Kidney epithelial cell (primary cell): ENCODE measurements at regions not wholly inside any gene's neighbourhood (a gene's known extent, or its start where the extent isn't known, plus 50 kb on each side); places are given as distances from the start of the nearest gene placed in this dataset.

Source experiments
- DNase-seq: peaks from one replicate; pipeline ENCODE4 v3.0.0-alpha.2; 2010; ENCODE audit warnings: low read depth
- H3K27me3 ChIP-seq: 2 replicates; pipeline ENCODE4 v1.6.0; 2011; ENCODE audit warnings: low read length; ENCODE audit not compliant: control insufficient read depth, insufficient read depth
- H3K36me3 ChIP-seq: 2 replicates; pipeline ENCODE4 v1.5.1; 2011; ENCODE audit warnings: low read length; ENCODE audit not compliant: control insufficient read depth, insufficient read depth
- H3K4me3 ChIP-seq: 2 replicates; pipeline ENCODE4 v1.5.1; 2011; ENCODE audit warnings: low read depth, mild to moderate bottlenecking, control low read depth, low read length
- TF ChIP-seq, protein P1 (sequence below): IDR thresholded peaks from 2 replicates; pipeline ENCODE4 v1.5.1; 2011; ENCODE audit warnings: mild to moderate bottlenecking, moderate library complexity, low read length, control low read depth, inconsistent platforms; ENCODE audit not compliant: insufficient read depth, poor library complexity, severe bottlenecking

DNA sequence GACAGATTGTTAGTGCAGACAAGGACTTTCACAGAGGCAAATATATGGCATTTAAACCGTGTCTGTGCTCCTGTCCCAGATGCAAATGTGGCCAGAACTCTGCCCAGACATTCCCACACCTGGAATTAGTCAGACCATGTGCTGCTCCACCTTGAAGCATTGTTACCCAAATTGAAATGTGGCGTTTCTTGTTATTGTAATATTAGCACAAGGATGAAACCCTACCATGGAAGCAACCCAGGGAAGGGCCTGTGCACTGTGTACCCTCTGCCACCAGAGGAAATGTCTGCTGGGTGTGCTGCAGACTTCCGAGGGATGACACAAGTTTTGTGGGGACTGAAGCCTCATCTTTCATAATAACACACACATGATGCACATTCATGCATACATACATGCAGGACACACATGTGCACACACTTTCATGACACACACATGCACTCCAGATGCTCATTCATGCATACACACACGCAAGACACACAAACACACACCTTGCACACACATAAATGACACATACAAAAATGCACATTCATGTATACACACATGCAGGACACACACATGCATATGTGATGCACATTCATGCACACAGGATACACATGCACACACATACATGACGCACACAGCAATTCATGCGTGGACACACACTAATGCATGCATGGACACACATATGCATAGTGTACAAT, 133.2 kb upstream of the SNTG2 start:
- Histone ChIP-seq H3K4me3 (no peak overlapping the region), H3K36me3 (no peaks in the 10 kb centered on the region), H3K27me3 (no peaks in the 10 kb centered on the region)
- TF ChIP-seq, protein P1, sequence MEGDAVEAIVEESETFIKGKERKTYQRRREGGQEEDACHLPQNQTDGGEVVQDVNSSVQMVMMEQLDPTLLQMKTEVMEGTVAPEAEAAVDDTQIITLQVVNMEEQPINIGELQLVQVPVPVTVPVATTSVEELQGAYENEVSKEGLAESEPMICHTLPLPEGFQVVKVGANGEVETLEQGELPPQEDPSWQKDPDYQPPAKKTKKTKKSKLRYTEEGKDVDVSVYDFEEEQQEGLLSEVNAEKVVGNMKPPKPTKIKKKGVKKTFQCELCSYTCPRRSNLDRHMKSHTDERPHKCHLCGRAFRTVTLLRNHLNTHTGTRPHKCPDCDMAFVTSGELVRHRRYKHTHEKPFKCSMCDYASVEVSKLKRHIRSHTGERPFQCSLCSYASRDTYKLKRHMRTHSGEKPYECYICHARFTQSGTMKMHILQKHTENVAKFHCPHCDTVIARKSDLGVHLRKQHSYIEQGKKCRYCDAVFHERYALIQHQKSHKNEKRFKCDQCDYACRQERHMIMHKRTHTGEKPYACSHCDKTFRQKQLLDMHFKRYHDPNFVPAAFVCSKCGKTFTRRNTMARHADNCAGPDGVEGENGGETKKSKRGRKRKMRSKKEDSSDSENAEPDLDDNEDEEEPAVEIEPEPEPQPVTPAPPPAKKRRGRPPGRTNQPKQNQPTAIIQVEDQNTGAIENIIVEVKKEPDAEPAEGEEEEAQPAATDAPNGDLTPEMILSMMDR, result no peak
- DNase-seq, result no peak

DNA sequence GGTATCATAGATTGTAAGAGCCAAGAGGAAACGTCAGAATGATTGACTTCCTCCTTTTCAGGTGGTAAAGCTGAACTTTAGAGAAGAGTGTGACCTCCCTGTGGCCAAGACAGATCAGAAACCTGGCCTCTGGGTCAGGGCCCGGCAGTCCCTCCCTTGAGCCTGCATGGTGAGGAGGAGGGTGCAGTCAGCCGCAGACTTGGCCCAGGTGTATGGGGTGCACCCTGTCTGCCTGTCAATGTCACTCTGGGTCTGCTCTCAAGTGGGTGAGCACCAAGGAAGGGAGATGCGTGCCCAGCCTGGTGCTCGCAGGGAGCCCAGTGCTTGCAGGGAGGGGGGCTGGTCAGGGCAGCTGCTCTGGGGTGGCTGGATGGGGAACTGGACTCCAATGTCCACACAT, 134.4 kb upstream of the SNTG2 start:
- no peak for DNase-seq
- H3K36me3 ChIP-seq, result no peaks in the 10 kb centered on the region
- no peak overlapping the region for H3K4me3 ChIP-seq
- H3K27me3 ChIP-seq, result no peaks in the 10 kb centered on the region
- TF ChIP-seq, protein P1, result no peak

DNA sequence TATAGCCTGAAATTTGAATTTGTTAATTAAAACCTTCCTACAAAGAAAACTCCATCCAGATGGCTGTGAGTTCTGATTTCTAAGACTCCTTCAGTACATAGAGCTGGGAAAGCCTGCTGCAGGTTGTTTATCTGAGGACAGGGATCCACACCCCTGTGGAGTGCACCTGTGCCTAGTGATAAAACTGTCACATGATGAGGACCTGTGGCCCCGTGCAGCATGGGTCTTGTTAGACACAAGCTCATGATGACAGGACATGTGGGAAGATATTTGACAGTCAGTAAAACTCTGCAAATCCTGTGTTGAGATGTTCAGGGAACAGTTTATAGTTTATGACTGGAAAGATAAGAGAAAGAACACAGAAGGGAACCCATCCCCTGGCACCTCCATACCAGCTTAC, 133.2 kb upstream of the TMEM18 start:
- H3K36me3 ChIP-seq, result no peaks in the 10 kb centered on the region
- no peaks in the 10 kb centered on the region for H3K27me3 ChIP-seq
- TF ChIP-seq, protein P1, result no peak
- H3K4me3 ChIP-seq, result no peak overlapping the region
- DNase-seq, result no peak

DNA sequence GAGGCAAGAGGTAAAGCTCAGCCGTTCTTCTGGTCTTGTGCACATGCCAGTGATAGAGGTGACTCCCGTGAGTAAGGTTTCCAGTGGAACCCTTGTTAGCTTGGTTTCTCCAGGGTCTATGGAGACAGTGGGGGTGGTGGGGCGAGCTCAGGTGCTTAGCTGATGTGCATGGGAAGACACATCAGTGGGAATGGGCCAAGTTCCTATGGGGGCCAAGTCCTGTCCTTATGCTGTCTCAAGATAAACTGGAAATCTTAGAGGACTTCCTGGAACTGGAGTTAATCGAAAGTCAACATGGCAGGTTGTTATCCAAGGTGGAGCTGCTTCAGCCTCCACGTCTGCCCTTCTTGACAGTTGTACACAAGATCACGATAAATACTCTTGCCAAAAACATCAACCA, 130.1 kb upstream of the TMEM18 start:
- Histone ChIP-seq H3K36me3 (no peaks in the 10 kb centered on the region), H3K4me3 (no peak overlapping the region), H3K27me3 (no peaks in the 10 kb centered on the region)
- TF ChIP-seq, protein P1, result no peak
- no peak for DNase-seq

DNA sequence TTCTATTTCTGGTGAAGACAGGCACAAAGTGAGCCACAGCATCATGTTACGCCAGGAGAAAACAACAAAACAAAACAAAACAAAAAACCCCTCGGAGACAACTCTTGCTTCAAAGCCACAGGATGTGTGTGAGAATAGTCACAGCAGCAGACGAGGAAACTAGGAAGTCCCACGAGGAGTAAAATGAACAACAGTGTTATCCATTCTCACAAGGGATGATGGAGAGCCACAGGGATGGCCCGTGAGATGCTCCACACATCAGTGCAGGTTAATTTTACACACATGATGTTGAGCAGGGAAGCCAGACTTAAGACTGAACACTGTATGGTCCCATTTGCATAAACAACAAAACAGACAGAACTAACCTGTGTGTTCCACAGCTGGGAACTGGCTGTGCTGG, 128.5 kb upstream of the TMEM18 start:
- Histone ChIP-seq H3K27me3 (no peaks in the 10 kb centered on the region), H3K36me3 (no peaks in the 10 kb centered on the region), H3K4me3 (no peak overlapping the region)
- TF ChIP-seq, protein P1, result no peak
- DNase-seq, result no peak

DNA sequence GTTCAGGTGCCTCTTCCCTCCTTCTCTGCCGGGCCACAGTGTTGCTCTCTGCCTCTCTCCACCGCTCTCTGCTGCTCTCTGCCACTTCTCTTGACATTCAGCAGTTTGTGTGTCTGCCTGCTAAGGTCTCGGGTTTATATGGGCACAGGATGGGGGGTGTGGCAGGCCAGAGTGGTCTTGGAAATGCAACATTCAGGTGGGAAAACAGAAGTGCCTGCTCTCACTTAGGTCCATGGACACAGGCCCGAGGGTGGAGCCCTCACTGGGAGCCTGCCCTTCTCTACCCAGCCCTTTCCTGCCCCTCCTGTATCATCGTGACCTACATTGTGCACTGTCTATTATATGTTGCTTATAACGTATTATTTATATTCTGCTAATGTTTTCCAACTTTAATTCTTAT, 120.8 kb upstream of the TMEM18 start:
- DNase-seq, result no peak
- H3K27me3 ChIP-seq, result no peaks in the 10 kb centered on the region
- no peaks in the 10 kb centered on the region for H3K36me3 ChIP-seq
- TF ChIP-seq, protein P1, result no peak
- H3K4me3 ChIP-seq, result no peak overlapping the region
